Femur (tissue), 1 donor: ENCODE measurements at regions not wholly inside any gene's neighbourhood (a gene's known extent, or its start where the extent isn't known, plus 50 kb on each side); places are given as distances from the start of the nearest gene placed in this dataset.
"Not testable (repeated sequence)": the region's sequence is repeated elsewhere in the genome, so short reads cannot be mapped to it uniquely, and the experiment has no call there.

ENCODE experiments used
- DNase-seq: peaks from one replicate; pipeline ENCODE4 v3.0.0-alpha.2; 2017

DNA sequence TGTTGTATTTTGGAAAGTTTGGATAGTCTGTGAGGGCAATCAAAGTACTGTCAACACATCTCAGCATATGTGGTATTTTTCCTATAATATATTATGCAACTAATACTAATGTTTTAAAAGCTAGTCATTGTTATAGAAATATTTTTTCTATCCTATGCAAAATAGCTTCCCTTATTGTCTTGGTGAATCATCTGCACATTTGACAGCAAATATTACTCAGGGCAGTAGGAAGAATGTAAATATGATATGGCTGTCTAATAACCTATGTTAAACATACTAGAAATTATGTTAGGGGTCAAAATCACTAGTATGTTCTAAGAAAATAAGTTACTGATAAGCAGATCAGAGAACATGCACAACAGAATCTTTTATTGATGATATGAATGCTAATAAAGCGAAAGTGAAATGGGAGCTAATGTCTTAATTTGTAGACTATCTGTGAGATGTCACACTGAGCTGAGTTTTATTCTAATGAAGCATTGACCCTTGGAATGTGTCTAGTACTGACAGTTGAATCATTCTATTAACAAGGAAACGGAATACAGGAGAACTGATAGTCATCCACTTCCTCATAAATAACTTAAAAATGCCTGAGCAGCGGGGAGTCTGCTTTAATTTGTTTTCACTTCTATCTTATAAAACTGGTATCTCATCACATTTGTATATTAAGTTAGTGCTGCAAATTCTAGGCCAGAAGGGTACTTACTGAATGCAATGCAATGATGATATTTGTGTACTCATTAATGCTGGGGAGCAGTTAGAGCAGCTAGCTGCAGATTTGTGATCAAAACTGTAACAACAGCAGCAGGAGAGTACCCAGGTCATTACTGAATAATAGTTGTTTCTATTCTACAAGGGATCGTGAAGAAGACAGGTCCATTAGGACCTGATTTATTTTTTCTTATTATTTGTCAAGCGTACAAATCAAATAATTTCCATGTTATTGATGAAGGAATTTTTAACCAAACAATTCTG is 440.3 kb upstream of the AADAT start:
- no peak for DNase-seq

GRCh38 chr4:170526471-170526870 is 436.7 kb upstream of the AADAT start:
- DNase-seq = no peak

GRCh38 chr4:170522427-170522970 is 432.7 kb upstream of the AADAT start:
- DNase-seq = no peak

- no peak for DNase-seq
Measured at GRCh38 chr4:170497689-170498088, 407.9 kb upstream of the AADAT start.

DNA sequence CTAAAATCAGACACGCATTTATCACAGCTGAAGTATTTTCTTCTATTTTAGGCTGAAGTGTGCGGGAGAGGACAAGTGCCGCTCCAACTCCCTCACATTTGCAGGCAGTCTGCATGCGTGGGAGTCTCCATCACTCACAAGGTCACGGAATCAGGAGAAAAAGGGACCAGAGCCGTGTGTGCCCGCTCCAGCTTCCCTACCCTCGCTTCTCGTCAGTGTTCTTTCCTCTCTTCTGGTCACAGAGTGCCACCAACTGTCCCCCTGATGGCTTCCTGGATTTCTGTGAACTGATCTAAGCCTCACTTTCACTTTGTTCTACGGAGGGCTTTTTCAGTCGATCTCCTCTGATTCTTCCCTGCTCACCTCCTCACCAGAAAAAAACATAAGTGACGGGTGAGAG is 407.4 kb upstream of the AADAT start:
- DNase-seq = no peak

GRCh38 chr4:170491981-170492380 is 402.2 kb upstream of the AADAT start:
- no peak for DNase-seq

- no peak for DNase-seq
Measured at GRCh38 chr4:170476351-170476750, 386.6 kb upstream of the AADAT start.

DNA sequence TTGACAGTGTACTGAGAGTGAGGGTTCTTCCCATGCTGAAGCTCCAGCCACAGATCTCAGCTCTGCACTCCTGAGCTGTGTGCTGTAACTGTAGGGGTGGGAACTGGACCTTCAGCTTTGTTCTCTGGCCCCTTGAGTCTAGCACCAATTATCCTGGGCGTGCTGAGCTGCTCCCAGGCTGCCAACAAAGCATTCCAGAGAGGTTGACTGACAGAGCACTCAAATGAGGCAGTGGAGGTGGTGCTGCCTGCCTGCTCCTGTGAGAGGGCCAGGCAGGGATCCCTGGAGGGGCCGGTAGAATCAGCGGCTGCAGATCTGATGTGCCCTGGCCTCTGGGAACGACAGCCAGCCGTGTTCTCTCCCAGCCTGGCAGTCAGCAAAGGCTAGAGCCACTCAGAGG is 375.7 kb upstream of the AADAT start:
- DNase-seq = no peak

GRCh38 chr4:170464614-170465197 is 374.9 kb upstream of the AADAT start:
- no peak for DNase-seq

- no peak for DNase-seq
Measured at GRCh38 chr4:170446782-170447181, 357.0 kb upstream of the AADAT start.

GRCh38 chr4:170441146-170441545 is 351.4 kb upstream of the AADAT start:
- DNase-seq = not testable (repeated sequence)

DNA sequence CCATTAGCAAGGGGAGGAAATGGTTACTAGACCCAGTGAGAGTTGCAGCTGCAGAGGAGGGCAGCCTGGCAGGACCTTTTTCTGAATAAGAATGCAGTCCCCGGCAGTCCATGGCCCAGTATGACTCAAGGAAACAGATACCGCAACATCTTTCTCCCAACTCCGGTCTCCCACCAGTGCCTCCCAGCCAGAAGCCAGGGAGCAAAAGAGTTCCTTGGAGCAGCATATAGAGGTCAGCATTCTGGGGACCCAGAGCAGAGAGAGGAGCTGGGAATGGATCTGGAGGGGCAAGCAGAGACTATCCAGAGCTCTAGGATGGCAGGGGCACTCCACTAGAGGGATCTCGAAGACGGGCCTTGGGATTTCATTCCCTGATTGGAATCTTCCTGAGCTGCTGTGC is 339.2 kb upstream of the AADAT start:
- no peak for DNase-seq

DNA sequence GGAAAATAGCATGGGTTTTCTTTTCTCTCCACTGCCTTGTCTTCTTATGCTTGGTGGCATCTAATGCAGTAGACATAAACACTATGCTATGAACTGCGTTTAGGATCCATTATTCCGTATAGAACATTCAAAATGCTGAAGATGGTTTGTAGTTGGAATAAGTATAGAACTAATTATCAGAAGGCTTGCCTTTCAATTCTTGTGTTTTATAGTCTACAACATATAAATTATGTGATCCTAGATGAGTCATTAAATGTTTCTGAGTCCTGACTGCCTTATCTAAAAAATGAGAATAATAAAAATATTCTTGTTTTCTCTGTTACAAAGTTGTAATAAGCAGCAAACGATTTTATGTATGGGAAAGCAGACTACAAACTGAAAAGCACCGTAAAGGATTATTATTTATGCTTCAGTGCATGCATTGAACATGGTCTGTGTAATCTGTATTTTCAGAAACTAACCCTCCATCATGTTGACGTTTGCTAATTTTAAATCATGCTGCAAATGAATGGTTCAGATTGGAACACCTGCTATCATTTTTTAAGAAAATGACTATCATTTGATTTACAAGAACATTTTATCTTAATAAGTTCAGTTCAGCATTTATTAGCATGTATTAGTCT is 335.9 kb upstream of the AADAT start:
- DNase-seq = no peak

- no peak for DNase-seq
Measured at GRCh38 chr4:170425040-170425439, 335.3 kb upstream of the AADAT start.

DNA sequence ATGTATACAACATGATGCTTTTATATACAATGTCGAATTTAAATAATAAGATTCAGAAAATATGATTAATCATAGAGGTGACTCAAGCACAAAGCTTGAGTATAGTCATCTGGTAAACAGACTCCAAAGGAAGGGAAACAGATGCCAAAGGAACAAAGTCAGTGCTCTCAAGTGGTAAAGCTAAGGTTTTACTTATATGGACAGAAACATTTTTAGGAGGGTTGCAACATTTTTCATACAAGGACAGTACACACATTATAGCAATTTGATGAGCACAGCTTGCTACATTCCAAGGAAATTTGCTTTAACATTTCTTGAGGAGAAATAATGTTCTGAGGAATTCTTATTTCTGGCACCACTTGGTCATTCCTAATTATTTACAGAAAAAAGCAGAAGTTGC is 333.4 kb upstream of the AADAT start:
- no peak for DNase-seq

DNA sequence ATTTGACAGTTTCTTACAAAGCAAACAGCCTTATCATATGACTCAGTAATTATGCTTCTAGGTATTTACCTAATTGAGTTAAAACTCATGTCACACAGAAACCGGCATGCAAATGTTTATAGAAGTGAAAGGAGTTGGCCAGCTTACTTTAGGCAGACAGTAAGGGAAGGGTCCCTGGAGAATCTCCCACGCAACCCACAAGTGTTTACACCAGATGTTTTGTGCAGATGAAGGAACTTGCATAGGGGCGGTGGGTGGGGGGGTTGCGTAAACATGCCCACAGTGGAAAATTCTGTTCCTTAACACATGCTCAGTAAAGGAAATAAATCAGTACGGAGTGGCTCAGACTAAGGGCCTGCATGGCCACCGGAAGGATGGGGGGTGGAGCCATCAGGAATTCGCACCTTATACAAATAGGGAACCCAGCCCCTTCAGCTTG is 330.5 kb upstream of the AADAT start:
- peak; percentile 28 for DNase-seq

- DNase-seq = no peak
Measured at GRCh38 chr4:170414961-170415360, 325.2 kb upstream of the AADAT start.

DNA sequence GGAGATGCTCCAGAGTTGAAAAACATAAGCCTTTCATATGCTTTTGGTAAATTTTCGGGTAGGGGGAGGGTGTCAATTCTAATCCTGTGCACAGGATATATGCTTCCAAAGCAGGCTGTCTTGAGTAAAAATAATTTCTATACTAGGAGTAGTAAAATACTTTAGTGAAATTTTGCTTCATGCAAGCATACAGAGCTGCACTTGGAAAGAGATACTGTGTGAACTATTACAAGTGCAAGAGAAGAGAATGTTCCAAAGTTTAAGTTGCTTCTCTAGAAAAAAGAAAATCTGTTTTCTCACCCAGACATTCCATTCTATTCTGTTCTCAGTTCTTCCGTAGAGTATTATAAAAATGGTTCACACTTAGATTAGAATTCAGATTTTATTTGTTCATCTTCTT is 324.6 kb upstream of the AADAT start:
- no peak for DNase-seq

GRCh38 chr4:170413951-170414350 is 324.2 kb upstream of the AADAT start:
- DNase-seq = no peak

DNA sequence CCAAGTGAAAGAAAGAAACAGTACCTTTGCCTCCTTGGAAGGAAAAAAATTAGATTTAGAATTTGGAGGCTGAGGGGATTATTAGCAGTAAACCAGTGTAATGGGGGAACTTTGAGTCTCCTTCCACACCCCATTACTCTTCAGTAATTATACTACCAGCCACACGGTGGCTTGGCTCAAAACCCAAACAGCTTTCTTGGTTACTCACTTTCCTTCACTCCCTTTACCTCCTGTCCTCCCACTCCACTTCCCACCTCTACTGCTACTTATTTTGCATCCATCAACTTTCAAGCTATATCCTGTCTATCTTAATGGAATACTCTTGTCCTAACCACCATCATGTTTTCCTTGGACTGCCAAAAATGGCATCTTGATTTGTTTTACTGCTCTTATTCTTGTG is 310.6 kb upstream of the AADAT start:
- no peak for DNase-seq

DNA sequence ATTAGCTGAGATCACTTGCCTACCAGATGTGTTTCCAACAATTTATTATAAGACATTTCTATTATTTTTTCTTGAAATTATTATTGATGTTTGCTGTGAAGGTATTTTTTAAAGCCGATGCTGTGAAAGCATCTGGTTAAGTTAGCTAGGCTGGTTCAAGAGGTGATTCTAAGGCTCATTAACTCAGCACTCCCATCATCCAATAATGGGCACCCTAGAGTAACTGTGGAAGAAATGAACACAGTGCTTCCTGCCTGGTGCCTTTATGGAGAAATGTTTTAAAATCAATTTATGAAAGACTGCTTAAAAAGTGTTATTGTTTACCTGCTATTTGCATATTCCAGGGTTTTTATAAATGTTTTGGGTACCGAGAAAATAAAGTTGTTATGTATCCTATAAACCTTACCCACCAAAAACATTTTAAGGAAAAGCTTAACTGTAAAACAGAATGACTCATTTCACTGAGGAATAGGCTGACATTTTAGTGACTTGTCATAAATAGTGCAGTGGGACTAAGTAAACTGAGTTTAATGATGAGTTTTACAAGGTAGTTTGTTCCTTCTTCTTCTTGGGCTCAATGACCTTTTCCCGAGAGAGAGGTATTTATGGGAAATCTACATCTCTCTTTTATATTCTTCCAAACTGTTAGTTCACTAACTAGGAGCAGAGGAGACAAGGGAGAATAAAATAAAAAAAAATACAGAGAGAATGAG is 310.0 kb upstream of the AADAT start:
- DNase-seq = no peak

DNA sequence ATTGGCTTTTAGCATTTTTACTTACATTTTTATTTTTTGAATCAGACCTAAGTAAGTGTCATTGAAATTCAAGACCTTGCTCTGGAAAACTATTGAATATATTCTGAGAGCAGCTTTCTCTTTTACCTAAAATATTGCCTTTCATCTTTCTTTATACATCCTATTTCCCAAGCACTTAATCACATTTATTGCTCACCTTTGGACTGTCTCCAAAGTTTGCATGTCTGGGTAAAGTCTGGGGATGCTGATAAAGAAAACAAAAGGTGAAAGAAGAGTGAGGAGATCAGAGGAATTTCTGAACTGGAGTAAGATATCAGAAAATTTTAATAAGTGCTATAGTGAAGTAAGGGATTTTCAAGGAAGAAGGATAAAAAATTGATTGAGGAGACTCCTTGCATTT is 308.5 kb upstream of the AADAT start:
- DNase-seq = no peak

DNA sequence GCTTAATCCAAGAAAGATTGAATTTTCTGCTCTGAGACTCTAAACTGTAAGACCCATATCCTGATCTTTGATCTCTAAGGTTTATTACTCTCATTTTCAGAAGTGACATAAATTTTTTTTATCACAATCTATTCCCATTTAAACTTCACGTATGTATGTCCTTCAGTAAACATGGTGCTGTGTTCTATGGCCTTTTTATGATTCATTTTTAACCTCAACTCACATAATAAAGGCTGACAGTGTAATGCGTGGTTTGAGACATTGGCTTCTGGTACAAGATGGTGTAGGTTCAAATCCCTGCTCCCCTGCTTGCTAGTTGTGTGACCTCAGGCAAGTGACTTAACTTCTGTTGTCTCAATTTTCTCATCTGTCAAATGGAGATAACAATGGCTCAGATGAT is 306.0 kb upstream of the AADAT start:
- no peak for DNase-seq
